ENCODE measurements at regions not wholly inside any gene's neighbourhood (a gene's known extent, or its start where the extent isn't known, plus 50 kb on each side); places are given as distances from the start of the nearest gene placed in this dataset.

- TF ChIP-seq CTCF (IDR thresholded peaks at IDR 0.05) (no peak), POLR2A (IDR thresholded peaks at IDR 0.05) (no peak), POLR2AphosphoS5 (IDR thresholded peaks at IDR 0.05; ENCODE audit: insufficient read depth in 1 of 2, low read depth in 1 of 2) (no peak)
Measured at GRCh38 chr21:25139414-25139813, 467.9 kb downstream of the MRPL39 start.

Data from vagina (tissue), 2 donors.